Naive B cell (primary cell): ENCODE measurements at regions not wholly inside any gene's neighbourhood (a gene's known extent, or its start where the extent isn't known, plus 50 kb on each side); places are given as distances from the start of the nearest gene placed in this dataset.

ENCODE experiments used
- ATAC-seq, 2 donors: fragments of 150-1000 bp; cut with Tn5 transposase; 2 replicates each; pipeline ENCODE4 v1.10.0; 2021; ENCODE audit warnings: low read depth in 2 of 2, mild to moderate bottlenecking in 2 of 2, moderate library complexity in 2 of 2
- DNase-seq: peaks from one replicate; pipeline ENCODE4 v3.0.0; 2022
- H3K27ac Mint-ChIP-seq, 6 donors: one replicate each; pipeline ENCODE4 v1.8.0; 2020 to 2022; ENCODE audit warnings: mild to moderate bottlenecking in 6 of 6, mixed read lengths in 6 of 6, moderate library complexity in 5 of 6, inconsistent platforms in 2 of 6
- H3K27me3 Mint-ChIP-seq, 3 donors: one replicate each; pipeline ENCODE4 v1.8.0; 2021 to 2022; ENCODE audit warnings: mixed read lengths in 3 of 3, mild to moderate bottlenecking in 1 of 3
- H3K36me3 Mint-ChIP-seq, 2 donors: one replicate each; pipeline ENCODE4 v1.8.0; 2020 to 2022; ENCODE audit warnings: mixed read lengths in 2 of 2, inconsistent platforms in 1 of 2, mild to moderate bottlenecking in 1 of 2
- H3K4me1 Mint-ChIP-seq, 3 donors: one replicate each; pipeline ENCODE4 v1.8.0; 2020 to 2022; ENCODE audit warnings: mixed read lengths in 3 of 3, inconsistent platforms in 1 of 3, mild to moderate bottlenecking in 1 of 3, moderate library complexity in 1 of 3
- H3K4me3 Mint-ChIP-seq, 8 donors: one replicate each; pipeline ENCODE4 v1.8.0; 2020 to 2022; ENCODE audit warnings: mild to moderate bottlenecking in 8 of 8, mixed read lengths in 8 of 8, moderate library complexity in 8 of 8, inconsistent platforms in 2 of 8
- H3K9me3 Mint-ChIP-seq, 7 donors: one replicate each; pipeline ENCODE4 v1.8.0; 2020 to 2022; ENCODE audit warnings: mixed read lengths in 7 of 7, mild to moderate bottlenecking in 5 of 7, inconsistent platforms in 2 of 7, moderate library complexity in 1 of 7

GRCh38 chr2:125543968-125544514, 1111.9 kb upstream of the GYPC start:
- H3K36me3 Mint-ChIP-seq, result no peaks in the 10 kb centered on the region
- H3K27me3 Mint-ChIP-seq, result no peaks in the 10 kb centered on the region
- peaks cover 0 to 15% (median 5%) of the 10 kb centered on the region in 7 donors for H3K9me3 Mint-ChIP-seq
- DNase-seq, result no peak
- no peak overlapping the region for H3K27ac Mint-ChIP-seq
- no peak overlapping the region for H3K4me3 Mint-ChIP-seq
- H3K4me1 Mint-ChIP-seq, result no peaks in the 10 kb centered on the region
- ATAC-seq, result no peak

GRCh38 chr2:125553768-125554167, 1102.2 kb upstream of the GYPC start:
- H3K9me3 Mint-ChIP-seq, result peaks cover 0 to 5% (median under 1%) of the 10 kb centered on the region in 7 donors
- no peaks in the 10 kb centered on the region for H3K36me3 Mint-ChIP-seq
- H3K27ac Mint-ChIP-seq, result no peak overlapping the region

GRCh38 chr2:125554956-125555355, 1101.0 kb upstream of the GYPC start:
- no peak for ATAC-seq
- Mint-ChIP-seq H3K4me1 (no peaks in the 10 kb centered on the region), H3K27me3 (no peaks in the 10 kb centered on the region), H3K36me3 (no peaks in the 10 kb centered on the region), H3K4me3 (no peak overlapping the region), H3K27ac (no peak overlapping the region), H3K9me3 (peaks cover 0 to 5% (median 2%) of the 10 kb centered on the region in 7 donors)
- no peak for DNase-seq

More at GRCh38 chr2:125553768-125554167, 1102.2 kb upstream of the GYPC start:
- no peaks in the 10 kb centered on the region for H3K27me3 Mint-ChIP-seq
- no peaks in the 10 kb centered on the region for H3K4me1 Mint-ChIP-seq
- no peak for DNase-seq
- H3K4me3 Mint-ChIP-seq, result no peak overlapping the region
- ATAC-seq, result no peak

- Mint-ChIP-seq H3K9me3 (peaks cover 0 to 5% (median 1%) of the 10 kb centered on the region in 7 donors), H3K4me1 (no peaks in the 10 kb centered on the region), H3K36me3 (no peaks in the 10 kb centered on the region), H3K27ac (no peak overlapping the region), H3K4me3 (no peak overlapping the region), H3K27me3 (no peaks in the 10 kb centered on the region)
- DNase-seq (no peak), ATAC-seq (no peak)
These were observed 1096.8 kb upstream of the GYPC start for GRCh38 chr2:125559186-125559585.

GRCh38 chr2:125560855-125561254, 1095.1 kb upstream of the GYPC start:
- DNase-seq (no peak), ATAC-seq (no peak)
- no peak overlapping the region for H3K27ac Mint-ChIP-seq
- H3K9me3 Mint-ChIP-seq, result peaks cover 0 to 5% (median 3%) of the 10 kb centered on the region in 7 donors
- H3K4me3 Mint-ChIP-seq, result no peak overlapping the region
- H3K36me3 Mint-ChIP-seq, result no peaks in the 10 kb centered on the region
- no peaks in the 10 kb centered on the region for H3K4me1 Mint-ChIP-seq
- H3K27me3 Mint-ChIP-seq, result no peaks in the 10 kb centered on the region

- peaks cover 0 to 5% (median 3%) of the 10 kb centered on the region in 7 donors for H3K9me3 Mint-ChIP-seq
- H3K27ac Mint-ChIP-seq, result no peak overlapping the region
- DNase-seq (no peak), ATAC-seq (no peak)
- no peaks in the 10 kb centered on the region for H3K4me1 Mint-ChIP-seq
- no peaks in the 10 kb centered on the region for H3K36me3 Mint-ChIP-seq
- no peak overlapping the region for H3K4me3 Mint-ChIP-seq
- no peaks in the 10 kb centered on the region for H3K27me3 Mint-ChIP-seq
These were observed 1094.7 kb upstream of the GYPC start for GRCh38 chr2:125561302-125561701.

GRCh38 chr2:125562924-125563323, 1093.0 kb upstream of the GYPC start:
- ATAC-seq, result no peak
- H3K36me3 Mint-ChIP-seq, result no peaks in the 10 kb centered on the region
- DNase-seq, result no peak
- no peaks in the 10 kb centered on the region for H3K4me1 Mint-ChIP-seq
- peaks cover 0 to 7% (median 3%) of the 10 kb centered on the region in 7 donors for H3K9me3 Mint-ChIP-seq
- no peak overlapping the region for H3K27ac Mint-ChIP-seq
- H3K4me3 Mint-ChIP-seq, result no peak overlapping the region
- H3K27me3 Mint-ChIP-seq, result no peaks in the 10 kb centered on the region

GRCh38 chr2:125564471-125564870, 1091.5 kb upstream of the GYPC start:
- H3K4me3 Mint-ChIP-seq, result no peak overlapping the region
- H3K27me3 Mint-ChIP-seq, result no peaks in the 10 kb centered on the region
- H3K9me3 Mint-ChIP-seq, result peaks cover 0 to 10% (median 4%) of the 10 kb centered on the region in 7 donors
- no peak overlapping the region for H3K27ac Mint-ChIP-seq
- H3K4me1 Mint-ChIP-seq, result no peaks in the 10 kb centered on the region
- H3K36me3 Mint-ChIP-seq, result no peaks in the 10 kb centered on the region
- no peak for DNase-seq
- no peak for ATAC-seq

GRCh38 chr2:125566422-125566821, 1089.5 kb upstream of the GYPC start:
- ATAC-seq (no peak), DNase-seq (no peak)
- H3K4me1 Mint-ChIP-seq, result no peaks in the 10 kb centered on the region
- no peak overlapping the region for H3K4me3 Mint-ChIP-seq
- no peaks in the 10 kb centered on the region for H3K27me3 Mint-ChIP-seq
- H3K9me3 Mint-ChIP-seq, result peaks cover 0 to 14% (median 4%) of the 10 kb centered on the region in 7 donors
- no peak overlapping the region for H3K27ac Mint-ChIP-seq
- no peaks in the 10 kb centered on the region for H3K36me3 Mint-ChIP-seq

- Mint-ChIP-seq H3K27ac (no peak overlapping the region), H3K4me1 (no peaks in the 10 kb centered on the region), H3K36me3 (no peaks in the 10 kb centered on the region), H3K27me3 (no peaks in the 10 kb centered on the region), H3K9me3 (peaks cover 0 to 14% (median 4%) of the 10 kb centered on the region in 7 donors), H3K4me3 (no peak overlapping the region)
- ATAC-seq, result no peak
- DNase-seq, result no peak
These were observed 1088.9 kb upstream of the GYPC start for GRCh38 chr2:125567100-125567499.

GRCh38 chr2:125572660-125573059, 1083.3 kb upstream of the GYPC start:
- ATAC-seq, result no peak
- Mint-ChIP-seq H3K27me3 (no peaks in the 10 kb centered on the region), H3K4me1 (no peaks in the 10 kb centered on the region), H3K27ac (no peak overlapping the region), H3K9me3 (peaks cover 0 to 11% (median 2%) of the 10 kb centered on the region in 7 donors), H3K36me3 (no peaks in the 10 kb centered on the region), H3K4me3 (no peak overlapping the region)
- DNase-seq, result no peak

- ATAC-seq (no peak), DNase-seq (no peak)
- Mint-ChIP-seq H3K27ac (no peak overlapping the region), H3K9me3 (peaks cover 0 to 11% (median 2%) of the 10 kb centered on the region in 7 donors), H3K27me3 (no peaks in the 10 kb centered on the region), H3K4me3 (no peak overlapping the region), H3K36me3 (no peaks in the 10 kb centered on the region), H3K4me1 (no peaks in the 10 kb centered on the region)
These were observed 1082.5 kb upstream of the GYPC start for GRCh38 chr2:125573432-125573831.

GRCh38 chr2:125576558-125576957, 1079.4 kb upstream of the GYPC start:
- Mint-ChIP-seq H3K27ac (no peak overlapping the region), H3K4me3 (no peak overlapping the region)

GRCh38 chr2:125581557-125581956, 1074.4 kb upstream of the GYPC start:
- ATAC-seq (no peak), DNase-seq (no peak)
- no peak overlapping the region for H3K4me3 Mint-ChIP-seq
- peaks cover 0 to 3% (median 0%) of the 10 kb centered on the region in 7 donors for H3K9me3 Mint-ChIP-seq
- H3K4me1 Mint-ChIP-seq, result no peaks in the 10 kb centered on the region
- no peak overlapping the region for H3K27ac Mint-ChIP-seq
- no peaks in the 10 kb centered on the region for H3K27me3 Mint-ChIP-seq
- H3K36me3 Mint-ChIP-seq, result no peaks in the 10 kb centered on the region

More at GRCh38 chr2:125576558-125576957, 1079.4 kb upstream of the GYPC start:
- Mint-ChIP-seq H3K36me3 (no peaks in the 10 kb centered on the region), H3K9me3 (peaks cover 0 to 4% (median 2%) of the 10 kb centered on the region in 7 donors), H3K27me3 (no peaks in the 10 kb centered on the region), H3K4me1 (no peaks in the 10 kb centered on the region)
- no peak for ATAC-seq
- no peak for DNase-seq

- Mint-ChIP-seq H3K27ac (no peak overlapping the region), H3K4me1 (no peaks in the 10 kb centered on the region), H3K27me3 (no peaks in the 10 kb centered on the region), H3K4me3 (no peak overlapping the region), H3K9me3 (peaks cover 0 to 3% (median 0%) of the 10 kb centered on the region in 7 donors), H3K36me3 (no peaks in the 10 kb centered on the region)
- no peak for ATAC-seq
- DNase-seq, result no peak
These were observed 1073.4 kb upstream of the GYPC start for GRCh38 chr2:125582516-125582915.
